Lower leg skin (tissue), 4 donors: ENCODE measurements at regions not wholly inside any gene's neighbourhood (a gene's known extent, or its start where the extent isn't known, plus 50 kb on each side); places are given as distances from the start of the nearest gene placed in this dataset.

Source experiments
- DNase-seq, 2 donors: peaks; one replicate each; pipeline ENCODE4 v3.0.0-alpha.2; 2019; ENCODE audit warnings: low spot score in 2 of 2
- H3K4me3 ChIP-seq: fragments of 200-600 bp; sonication (generic); 2 replicates; pipeline ENCODE4 v1.5.1; 2017; ENCODE audit warnings: mild to moderate bottlenecking, low read depth; ENCODE audit not compliant: poor library complexity, severe bottlenecking
- CTCF ChIP-seq, 3 donors: fragments of 450-650 bp; IDR thresholded peaks; one replicate each; pipeline ENCODE4 v1.5.1; 2016; ENCODE audit warnings: antibody characterized with exemption in 3 of 3, mild to moderate bottlenecking in 3 of 3, moderate library complexity in 2 of 3
- POLR2A ChIP-seq, 2 donors: fragments of 450-650 bp; IDR thresholded peaks; one replicate each; pipeline ENCODE4 v1.6.1; 2016 to 2017; ENCODE audit warnings: antibody characterized with exemption in 2 of 2, mild to moderate bottlenecking in 1 of 2, moderate library complexity in 1 of 2
- WGBS, 2 donors: methylation state at CpG; one replicate each; pipeline ENCODE4 v1.1.5; 2018; 5-methylcytosine and 5-hydroxymethylcytosine counted together
- intact Hi-C: fragments of 100-400 bp; cut with DNase I; formaldehyde crosslinking; loops from one replicate; pipeline ENCODE4 v1.15.0; 2023; ENCODE audit warnings: low total_unique reads

GRCh38 chr3:181464033-181464694, 247.6 kb upstream of the SOX2 start:
- no peak for TF ChIP-seq CTCF (IDR thresholded peaks at IDR 0.05)
- no peak for TF ChIP-seq POLR2A (IDR thresholded peaks at IDR 0.05)
- DNase-seq = no peak
- H3K4me3 ChIP-seq = no peak overlapping the region
- WGBS, 2 donors = 82 to 83% methylated on average over 6 of the region's 6 CpGs
- intact Hi-C loops = no loop called here

GRCh38 chr3:181461381-181461780, 250.3 kb upstream of the SOX2 start:
- 85 to 86% methylated on average over 5 of the region's 5 CpGs for WGBS, 2 donors
- H3K4me3 ChIP-seq = no peak overlapping the region
- TF ChIP-seq POLR2A (IDR thresholded peaks at IDR 0.05) (no peak), CTCF (IDR thresholded peaks at IDR 0.05) (no peak)
- intact Hi-C loops = no loop called here
- DNase-seq = no peak

- no peak for DNase-seq
- TF ChIP-seq POLR2A (IDR thresholded peaks at IDR 0.05) = no peak
- TF ChIP-seq CTCF (IDR thresholded peaks at IDR 0.05) = no peak
- no peak overlapping the region for H3K4me3 ChIP-seq
- intact Hi-C loops = no loop called here
- 90 to 91% methylated on average over 2 of the region's 2 CpGs for WGBS, 2 donors
Measured at GRCh38 chr3:181459516-181459915, 252.2 kb upstream of the SOX2 start.

- intact Hi-C loops = no loop called here
- no peak overlapping the region for H3K4me3 ChIP-seq
- no peak for DNase-seq
- TF ChIP-seq CTCF (IDR thresholded peaks at IDR 0.05) (no peak), POLR2A (IDR thresholded peaks at IDR 0.05) (no peak)
Measured at GRCh38 chr3:181458857-181459256, 252.9 kb upstream of the SOX2 start.

GRCh38 chr3:181457756-181458155, 254.0 kb upstream of the SOX2 start:
- TF ChIP-seq CTCF (IDR thresholded peaks at IDR 0.05) (no peak), POLR2A (IDR thresholded peaks at IDR 0.05) (no peak)
- intact Hi-C loops = no loop called here
- H3K4me3 ChIP-seq = no peak overlapping the region
- WGBS, 2 donors = 78 to 87% methylated on average over 4 of the region's 4 CpGs
- no peak for DNase-seq

- intact Hi-C loops = no loop called here
- peak in 1 of 2 donors; percentile 14 for DNase-seq
- WGBS, 2 donors = 83 to 87% methylated on average over 9 of the region's 9 CpGs
- TF ChIP-seq CTCF (IDR thresholded peaks at IDR 0.05) (no peak), POLR2A (IDR thresholded peaks at IDR 0.05) (no peak)
- H3K4me3 ChIP-seq = no peak overlapping the region
Measured at GRCh38 chr3:181457190-181457589, 254.5 kb upstream of the SOX2 start.
